ENCODE measurements at regions not wholly inside any gene's neighbourhood (a gene's known extent, or its start where the extent isn't known, plus 50 kb on each side); places are given as distances from the start of the nearest gene placed in this dataset.

GRCh38 chr10:105968666-105969065, 1195.8 kb downstream of the SORCS1 start:
- peaks cover 25% of the 10 kb centered on the region for H3K9me3 Mint-ChIP-seq

DNA sequence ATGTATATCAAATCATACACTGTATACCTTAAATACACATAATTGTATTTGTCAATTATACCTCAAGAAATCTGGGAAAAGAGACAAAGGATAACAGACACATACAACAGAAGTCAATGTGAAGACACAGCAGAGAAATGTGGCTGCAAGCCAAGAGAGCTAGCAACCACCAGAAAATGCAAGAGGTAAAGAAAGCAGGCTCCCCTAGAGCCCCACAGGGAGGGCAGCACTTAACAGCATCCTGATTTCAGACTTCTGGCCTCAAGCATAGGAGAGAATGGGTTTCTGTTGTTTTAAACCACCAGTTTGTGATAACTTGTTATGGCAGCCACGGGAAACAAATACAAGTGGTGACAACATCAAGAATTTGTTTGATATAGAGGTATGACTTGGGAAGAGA, 1197.2 kb downstream of the SORCS1 start:
- Mint-ChIP-seq H3K27ac (ENCODE audit: low read depth) (no peak overlapping the region), H3K9me3 (peaks cover 25% of the 10 kb centered on the region), H3K27me3 (no peaks in the 10 kb centered on the region), H3K4me1 (no peaks in the 10 kb centered on the region), H3K36me3 (ENCODE audit: insufficient read depth) (no peaks in the 10 kb centered on the region), H3K4me3 (no peak overlapping the region)
- ATAC-seq (replicated peaks; ENCODE audit: extremely low read depth, poor library complexity, severe bottlenecking) (no peak), DNase-seq (ENCODE audit: low spot score in 2 of 2) (no peak)

More at GRCh38 chr10:105968666-105969065, 1195.8 kb downstream of the SORCS1 start:
- ATAC-seq (replicated peaks; ENCODE audit: extremely low read depth, poor library complexity, severe bottlenecking): no peak
- no peaks in the 10 kb centered on the region for H3K4me1 Mint-ChIP-seq
- H3K36me3 Mint-ChIP-seq (ENCODE audit: insufficient read depth): no peaks in the 10 kb centered on the region
- H3K4me3 Mint-ChIP-seq: no peak overlapping the region
- no peak overlapping the region for H3K27ac Mint-ChIP-seq (ENCODE audit: low read depth)
- DNase-seq (ENCODE audit: low spot score in 2 of 2): no peak
- H3K27me3 Mint-ChIP-seq: no peaks in the 10 kb centered on the region

GRCh38 chr10:105965141-105965540, 1199.4 kb downstream of the SORCS1 start:
- Mint-ChIP-seq H3K27ac (ENCODE audit: low read depth) (no peak overlapping the region), H3K36me3 (ENCODE audit: insufficient read depth) (no peaks in the 10 kb centered on the region), H3K9me3 (peaks cover 24% of the 10 kb centered on the region), H3K27me3 (no peaks in the 10 kb centered on the region), H3K4me1 (no peaks in the 10 kb centered on the region), H3K4me3 (no peak overlapping the region)
- ATAC-seq (replicated peaks; ENCODE audit: extremely low read depth, poor library complexity, severe bottlenecking) (no peak), DNase-seq (ENCODE audit: low spot score in 2 of 2) (no peak)

GRCh38 chr10:105964009-105964408, 1200.5 kb downstream of the SORCS1 start:
- Mint-ChIP-seq H3K4me3 (no peak overlapping the region), H3K27ac (ENCODE audit: low read depth) (no peak overlapping the region), H3K27me3 (no peaks in the 10 kb centered on the region), H3K36me3 (ENCODE audit: insufficient read depth) (no peaks in the 10 kb centered on the region), H3K4me1 (no peaks in the 10 kb centered on the region), H3K9me3 (peaks cover 16% of the 10 kb centered on the region)
- ATAC-seq (replicated peaks; ENCODE audit: extremely low read depth, poor library complexity, severe bottlenecking) (no peak), DNase-seq (ENCODE audit: low spot score in 2 of 2) (no peak)

- H3K9me3 Mint-ChIP-seq: peaks cover 16% of the 10 kb centered on the region
- no peaks in the 10 kb centered on the region for H3K27me3 Mint-ChIP-seq
Measured at GRCh38 chr10:105963334-105963884, 1201.1 kb downstream of the SORCS1 start.

GRCh38 chr10:105956550-105956949, 1208.0 kb downstream of the SORCS1 start:
- H3K27ac Mint-ChIP-seq (ENCODE audit: low read depth): no peak overlapping the region
- peaks cover 5% of the 10 kb centered on the region for H3K9me3 Mint-ChIP-seq
- ATAC-seq (replicated peaks; ENCODE audit: extremely low read depth, poor library complexity, severe bottlenecking) (no peak), DNase-seq (ENCODE audit: low spot score in 2 of 2) (no peak)
- no peaks in the 10 kb centered on the region for H3K36me3 Mint-ChIP-seq (ENCODE audit: insufficient read depth)
- no peak overlapping the region for H3K4me3 Mint-ChIP-seq
- H3K27me3 Mint-ChIP-seq: no peaks in the 10 kb centered on the region
- H3K4me1 Mint-ChIP-seq: no peaks in the 10 kb centered on the region

More at GRCh38 chr10:105963334-105963884, 1201.1 kb downstream of the SORCS1 start:
- no peaks in the 10 kb centered on the region for H3K36me3 Mint-ChIP-seq (ENCODE audit: insufficient read depth)
- no peaks in the 10 kb centered on the region for H3K4me1 Mint-ChIP-seq
- no peak for DNase-seq (ENCODE audit: low spot score in 2 of 2)
- no peak for ATAC-seq (replicated peaks; ENCODE audit: extremely low read depth, poor library complexity, severe bottlenecking)
- H3K27ac Mint-ChIP-seq (ENCODE audit: low read depth): no peak overlapping the region
- H3K4me3 Mint-ChIP-seq: no peak overlapping the region

- no peak overlapping the region for H3K4me3 Mint-ChIP-seq
- no peak overlapping the region for H3K27ac Mint-ChIP-seq (ENCODE audit: low read depth)
- peaks cover 11% of the 10 kb centered on the region for H3K9me3 Mint-ChIP-seq
- ATAC-seq (replicated peaks; ENCODE audit: extremely low read depth, poor library complexity, severe bottlenecking) (no peak), DNase-seq (ENCODE audit: low spot score in 2 of 2) (no peak)
- H3K4me1 Mint-ChIP-seq: no peaks in the 10 kb centered on the region
- no peaks in the 10 kb centered on the region for H3K36me3 Mint-ChIP-seq (ENCODE audit: insufficient read depth)
- no peaks in the 10 kb centered on the region for H3K27me3 Mint-ChIP-seq
Measured at GRCh38 chr10:105953861-105954260, 1210.6 kb downstream of the SORCS1 start.

DNA sequence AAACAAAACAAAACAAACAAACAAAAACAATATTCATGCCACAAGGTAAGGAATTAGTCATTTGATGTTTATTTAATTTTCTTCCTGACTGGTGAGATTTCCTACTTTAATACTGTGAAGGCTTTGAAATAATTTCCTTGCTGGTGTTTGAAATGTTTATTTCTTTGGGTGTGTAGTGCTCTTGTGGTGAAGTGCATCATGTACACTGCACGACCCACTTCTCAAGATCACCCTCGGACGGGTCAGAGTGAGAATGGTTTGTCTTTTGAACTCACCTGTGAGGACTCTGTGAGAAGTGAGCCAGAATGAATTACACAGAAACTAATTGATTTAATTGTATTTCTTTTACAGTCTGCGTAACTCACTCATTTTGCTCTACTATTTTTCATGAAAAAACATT, 1211.5 kb downstream of the SORCS1 start:
- Mint-ChIP-seq H3K4me3 (no peak overlapping the region), H3K27me3 (no peaks in the 10 kb centered on the region), H3K4me1 (no peaks in the 10 kb centered on the region), H3K27ac (ENCODE audit: low read depth) (no peak overlapping the region), H3K9me3 (peaks cover 11% of the 10 kb centered on the region), H3K36me3 (ENCODE audit: insufficient read depth) (no peaks in the 10 kb centered on the region)
- DNase-seq (ENCODE audit: low spot score in 2 of 2): no peak
- no peak for ATAC-seq (replicated peaks; ENCODE audit: extremely low read depth, poor library complexity, severe bottlenecking)

- Mint-ChIP-seq H3K27me3 (no peaks in the 10 kb centered on the region), H3K27ac (ENCODE audit: low read depth) (no peak overlapping the region), H3K9me3 (peaks cover 11% of the 10 kb centered on the region), H3K36me3 (ENCODE audit: insufficient read depth) (no peaks in the 10 kb centered on the region), H3K4me3 (no peak overlapping the region), H3K4me1 (no peaks in the 10 kb centered on the region)
- ATAC-seq (replicated peaks; ENCODE audit: extremely low read depth, poor library complexity, severe bottlenecking): no peak
- no peak for DNase-seq (ENCODE audit: low spot score in 2 of 2)
Measured at GRCh38 chr10:105952153-105952552, 1212.4 kb downstream of the SORCS1 start.

- Mint-ChIP-seq H3K9me3 (peaks cover 6% of the 10 kb centered on the region), H3K4me1 (no peaks in the 10 kb centered on the region), H3K27me3 (no peaks in the 10 kb centered on the region), H3K4me3 (no peak overlapping the region), H3K27ac (ENCODE audit: low read depth) (no peak overlapping the region), H3K36me3 (ENCODE audit: insufficient read depth) (no peaks in the 10 kb centered on the region)
- DNase-seq (ENCODE audit: low spot score in 2 of 2) (no peak), ATAC-seq (replicated peaks; ENCODE audit: extremely low read depth, poor library complexity, severe bottlenecking) (no peak)
Measured at GRCh38 chr10:105950410-105950809, 1214.1 kb downstream of the SORCS1 start.

GRCh38 chr10:105949721-105950120, 1214.8 kb downstream of the SORCS1 start:
- no peaks in the 10 kb centered on the region for H3K4me1 Mint-ChIP-seq
- H3K4me3 Mint-ChIP-seq: no peak overlapping the region
- DNase-seq (ENCODE audit: low spot score in 2 of 2): no peak
- H3K27ac Mint-ChIP-seq (ENCODE audit: low read depth): no peak overlapping the region
- peaks cover 10% of the 10 kb centered on the region for H3K9me3 Mint-ChIP-seq
- H3K27me3 Mint-ChIP-seq: no peaks in the 10 kb centered on the region
- H3K36me3 Mint-ChIP-seq (ENCODE audit: insufficient read depth): no peaks in the 10 kb centered on the region
- ATAC-seq (replicated peaks; ENCODE audit: extremely low read depth, poor library complexity, severe bottlenecking): no peak

DNA sequence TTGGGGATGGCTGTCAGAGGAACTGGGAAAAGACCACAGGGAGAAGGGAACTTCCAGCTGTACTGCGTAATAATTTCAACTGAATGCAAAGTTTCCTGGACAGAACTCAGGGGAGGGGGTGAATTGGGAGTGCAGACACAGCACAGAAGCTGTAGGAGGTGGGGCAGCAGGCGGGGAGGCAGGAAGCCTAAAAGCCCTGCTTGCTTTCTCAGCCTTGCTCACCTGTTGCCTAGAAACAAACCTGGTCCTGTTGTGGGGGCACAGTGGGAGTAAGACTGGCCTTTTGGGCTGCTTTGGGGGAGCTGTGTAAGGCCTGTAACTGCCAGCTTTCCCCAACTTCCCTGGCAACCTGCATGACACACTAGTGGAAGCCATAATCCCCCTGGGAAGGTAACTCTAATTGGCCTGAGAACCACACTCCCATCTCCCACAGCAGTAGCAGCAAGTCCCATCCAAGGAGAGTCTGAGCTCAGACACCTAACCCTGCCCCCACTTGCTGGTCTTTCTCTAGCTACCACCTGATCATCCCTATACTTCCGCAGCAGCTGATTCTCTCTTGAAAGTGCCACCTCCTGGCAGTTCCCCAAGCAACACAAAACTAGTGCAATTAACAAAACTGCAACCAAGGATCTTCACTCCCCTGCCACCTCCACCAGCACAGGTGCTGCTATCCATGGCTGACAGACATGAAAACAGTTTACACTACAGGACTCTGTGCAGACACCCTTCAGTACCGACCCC, 1239.3 kb downstream of the SORCS1 start:
- Mint-ChIP-seq H3K4me3 (no peak overlapping the region), H3K27me3 (no peaks in the 10 kb centered on the region), H3K9me3 (peaks cover 5% of the 10 kb centered on the region), H3K36me3 (ENCODE audit: insufficient read depth) (peaks cover 2% of the 10 kb centered on the region), H3K4me1 (no peaks in the 10 kb centered on the region), H3K27ac (ENCODE audit: low read depth) (no peak overlapping the region)
- no peak for DNase-seq (ENCODE audit: low spot score in 2 of 2)
- ATAC-seq (replicated peaks; ENCODE audit: extremely low read depth, poor library complexity, severe bottlenecking): no peak

DNA sequence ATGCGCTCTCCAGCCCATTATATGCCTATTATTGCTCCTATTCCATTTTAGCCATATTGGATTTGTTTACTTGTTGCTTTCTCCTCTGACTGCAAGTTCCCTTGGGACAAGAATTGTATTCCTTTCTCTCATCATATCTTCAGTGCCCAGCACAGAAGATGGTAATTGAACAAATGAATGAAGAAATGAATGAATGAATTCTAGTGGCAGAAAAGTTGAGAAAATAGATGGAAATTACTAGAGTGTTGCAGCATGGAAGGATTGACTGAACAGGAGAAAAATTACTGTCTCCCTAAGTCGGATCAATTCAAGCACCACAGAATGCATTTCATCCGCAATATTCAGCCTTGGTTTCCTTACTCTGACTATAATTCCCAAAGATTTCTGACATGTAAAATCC, 1243.2 kb downstream of the SORCS1 start:
- DNase-seq (ENCODE audit: low spot score in 2 of 2) (no peak), ATAC-seq (replicated peaks; ENCODE audit: extremely low read depth, poor library complexity, severe bottlenecking) (no peak)
- H3K9me3 Mint-ChIP-seq: peaks cover 13% of the 10 kb centered on the region
- no peak overlapping the region for H3K27ac Mint-ChIP-seq (ENCODE audit: low read depth)
- no peak overlapping the region for H3K4me3 Mint-ChIP-seq
- H3K36me3 Mint-ChIP-seq (ENCODE audit: insufficient read depth): peaks cover 2% of the 10 kb centered on the region
- no peaks in the 10 kb centered on the region for H3K27me3 Mint-ChIP-seq
- no peaks in the 10 kb centered on the region for H3K4me1 Mint-ChIP-seq

All from central memory CD8-positive, alpha-beta T cell (primary cell).